GM23338 (cell line): ENCODE measurements at regions not wholly inside any gene's neighbourhood (a gene's known extent, or its start where the extent isn't known, plus 50 kb on each side); places are given as distances from the start of the nearest gene placed in this dataset.

ENCODE experiments used
- ATAC-seq: fragments of 200-7000 bp; cut with Tn5 transposase; 3 replicates; pipeline ENCODE4 v1.9.1; 2020
- DNase-seq: peaks from one replicate; pipeline ENCODE4 v3.0.0-alpha.2; 2015; ENCODE audit warnings: low spot score
- H2AFZ ChIP-seq: fragments of 200-600 bp; sonication (generic); 2 replicates; pipeline ENCODE4 v1.8.0; 2016; ENCODE audit warnings: antibody characterized with exemption, mild to moderate bottlenecking, moderate library complexity
- H3F3A ChIP-seq: fragments of 200-600 bp; sonication (generic); replicated peaks from 2 replicates; pipeline ENCODE4 v1.8.0; 2017; ENCODE audit warnings: antibody characterized with exemption, mixed run types, low read depth
- H3K27ac ChIP-seq: fragments of 200-600 bp; sonication (generic); 2 replicates; pipeline ENCODE4 v1.6.1; 2016; ENCODE audit warnings: low read depth
- H3K27me3 ChIP-seq: fragments of 200-600 bp; sonication (generic); 2 replicates; pipeline ENCODE4 v1.8.0; 2016; ENCODE audit warnings: mild to moderate bottlenecking, mixed run types, moderate library complexity; ENCODE audit not compliant: insufficient read depth
- H3K36me3 ChIP-seq: fragments of 200-600 bp; sonication (generic); 2 replicates; pipeline ENCODE4 v1.8.0; 2016; ENCODE audit warnings: mild to moderate bottlenecking; ENCODE audit not compliant: insufficient read depth
- H3K4me1 ChIP-seq: fragments of 200-600 bp; sonication (generic); 2 replicates; pipeline ENCODE4 v1.8.0; 2016; ENCODE audit warnings: mild to moderate bottlenecking, moderate library complexity; ENCODE audit not compliant: insufficient read depth
- H3K4me2 ChIP-seq: fragments of 200-600 bp; sonication (generic); 2 replicates; pipeline ENCODE4 v1.7.1; 2017; ENCODE audit warnings: mixed run types
- H3K4me3 ChIP-seq: fragments of 200-600 bp; sonication (generic); 2 replicates; pipeline ENCODE4 v1.6.1; 2016; ENCODE audit warnings: mixed run types
- H3K79me2 ChIP-seq: fragments of 200-600 bp; sonication (generic); replicated peaks from 2 replicates; pipeline ENCODE4 v1.8.0; 2017; ENCODE audit warnings: mild to moderate bottlenecking; ENCODE audit not compliant: insufficient read depth
- H3K9me2 ChIP-seq: fragments of 200-600 bp; sonication (generic); 2 replicates; pipeline ENCODE4 v1.8.0; 2017; ENCODE audit not compliant: insufficient read depth
- H4K20me1 ChIP-seq: fragments of 200-600 bp; sonication (generic); replicated peaks from 2 replicates; pipeline ENCODE4 v1.8.0; 2017; ENCODE audit warnings: mild to moderate bottlenecking; ENCODE audit not compliant: insufficient read depth
- H3K27ac Mint-ChIP-seq: 2 replicates; pipeline ENCODE4 v1.8.0; 2020; ENCODE audit warnings: inconsistent platforms, mild to moderate bottlenecking, moderate library complexity, mixed read lengths
- H3K27me3 Mint-ChIP-seq: 3 replicates; pipeline ENCODE4 v1.8.0; 2022; ENCODE audit warnings: low read depth, mild to moderate bottlenecking, moderate library complexity, mixed read lengths, inconsistent platforms; ENCODE audit not compliant: insufficient read depth, poor library complexity
- H3K36me3 Mint-ChIP-seq: 3 replicates; pipeline ENCODE4 v1.8.0; 2021; ENCODE audit warnings: low read depth, mild to moderate bottlenecking, inconsistent platforms, moderate library complexity, mixed read lengths
- H3K4me1 Mint-ChIP-seq: 3 replicates; pipeline ENCODE4 v1.8.0; 2020; ENCODE audit warnings: mild to moderate bottlenecking, inconsistent platforms, mixed read lengths
- H3K4me3 Mint-ChIP-seq: 3 replicates; pipeline ENCODE4 v1.8.0; 2021; ENCODE audit warnings: moderate library complexity, mild to moderate bottlenecking, inconsistent platforms, mixed read lengths
- H3K9me3 Mint-ChIP-seq: 3 replicates; pipeline ENCODE4 v1.8.0; 2020; ENCODE audit warnings: moderate library complexity, mild to moderate bottlenecking, inconsistent platforms, mixed read lengths
- CREB1 ChIP-seq: fragments of 250-450 bp; sonication (Bioruptor Pico); IDR thresholded peaks from 2 replicates; pipeline ENCODE4 v1.5.0; 2020; ENCODE audit warnings: low read depth, mild to moderate bottlenecking, moderate library complexity
- EZH2phosphoT487 ChIP-seq: fragments of 200-600 bp; sonication (generic); IDR thresholded peaks from one replicate; pipeline ENCODE4 v1.8.1; 2018; ENCODE audit warnings: antibody characterized with exemption; ENCODE audit not compliant: unreplicated experiment
- NANOG ChIP-seq: IDR thresholded peaks from 2 replicates; pipeline ENCODE4 v1.6.1; 2016; ENCODE audit warnings: antibody characterized with exemption, borderline replicate concordance
- ZNF114 ChIP-seq: fragments of 250-450 bp; sonication (Bioruptor Pico); IDR thresholded peaks from 2 replicates; pipeline ENCODE4 v1.5.0; 2020; ENCODE audit warnings: mild to moderate bottlenecking, moderate library complexity
- TF ChIP-seq, protein P1 (sequence below): IDR thresholded peaks from one replicate; pipeline ENCODE4 v1.6.1; 2018; ENCODE audit warnings: antibody characterized with exemption; ENCODE audit not compliant: unreplicated experiment
- TF ChIP-seq, protein P2 (sequence below): IDR thresholded peaks from 2 replicates; pipeline ENCODE4 v1.6.1; 2016; ENCODE audit warnings: antibody characterized with exemption
- TF ChIP-seq, protein P3 (sequence below): fragments of 250-450 bp; sonication (Bioruptor Pico); IDR thresholded peaks from 2 replicates; pipeline ENCODE4 v1.5.0; 2020; ENCODE audit warnings: mild to moderate bottlenecking, moderate library complexity

DNA sequence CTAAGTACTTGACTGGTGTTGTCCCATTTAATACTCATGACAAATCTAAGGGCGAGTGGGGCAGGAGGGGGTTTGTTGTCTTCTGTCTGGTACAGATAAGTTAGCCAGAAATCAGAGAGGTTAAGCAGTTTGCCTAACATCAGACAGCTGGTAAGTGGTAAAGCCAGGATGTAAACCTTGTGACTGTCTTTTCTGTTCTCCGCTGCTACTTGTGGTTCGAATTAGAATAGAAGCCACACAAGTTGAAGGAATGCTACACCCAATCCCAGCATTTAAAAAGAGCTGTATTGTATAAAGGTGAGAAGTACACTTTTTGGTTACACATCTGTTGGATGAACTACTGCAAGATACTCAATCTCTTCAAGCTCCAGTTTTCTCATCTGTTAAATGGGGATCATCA, 474.7 kb upstream of the SUCLG2 start (continued):
- TF ChIP-seq, protein P1, sequence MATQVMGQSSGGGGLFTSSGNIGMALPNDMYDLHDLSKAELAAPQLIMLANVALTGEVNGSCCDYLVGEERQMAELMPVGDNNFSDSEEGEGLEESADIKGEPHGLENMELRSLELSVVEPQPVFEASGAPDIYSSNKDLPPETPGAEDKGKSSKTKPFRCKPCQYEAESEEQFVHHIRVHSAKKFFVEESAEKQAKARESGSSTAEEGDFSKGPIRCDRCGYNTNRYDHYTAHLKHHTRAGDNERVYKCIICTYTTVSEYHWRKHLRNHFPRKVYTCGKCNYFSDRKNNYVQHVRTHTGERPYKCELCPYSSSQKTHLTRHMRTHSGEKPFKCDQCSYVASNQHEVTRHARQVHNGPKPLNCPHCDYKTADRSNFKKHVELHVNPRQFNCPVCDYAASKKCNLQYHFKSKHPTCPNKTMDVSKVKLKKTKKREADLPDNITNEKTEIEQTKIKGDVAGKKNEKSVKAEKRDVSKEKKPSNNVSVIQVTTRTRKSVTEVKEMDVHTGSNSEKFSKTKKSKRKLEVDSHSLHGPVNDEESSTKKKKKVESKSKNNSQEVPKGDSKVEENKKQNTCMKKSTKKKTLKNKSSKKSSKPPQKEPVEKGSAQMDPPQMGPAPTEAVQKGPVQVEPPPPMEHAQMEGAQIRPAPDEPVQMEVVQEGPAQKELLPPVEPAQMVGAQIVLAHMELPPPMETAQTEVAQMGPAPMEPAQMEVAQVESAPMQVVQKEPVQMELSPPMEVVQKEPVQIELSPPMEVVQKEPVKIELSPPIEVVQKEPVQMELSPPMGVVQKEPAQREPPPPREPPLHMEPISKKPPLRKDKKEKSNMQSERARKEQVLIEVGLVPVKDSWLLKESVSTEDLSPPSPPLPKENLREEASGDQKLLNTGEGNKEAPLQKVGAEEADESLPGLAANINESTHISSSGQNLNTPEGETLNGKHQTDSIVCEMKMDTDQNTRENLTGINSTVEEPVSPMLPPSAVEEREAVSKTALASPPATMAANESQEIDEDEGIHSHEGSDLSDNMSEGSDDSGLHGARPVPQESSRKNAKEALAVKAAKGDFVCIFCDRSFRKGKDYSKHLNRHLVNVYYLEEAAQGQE, result no peak
- no peak for TF ChIP-seq EZH2phosphoT487
- TF ChIP-seq NANOG, result no peak

DNA sequence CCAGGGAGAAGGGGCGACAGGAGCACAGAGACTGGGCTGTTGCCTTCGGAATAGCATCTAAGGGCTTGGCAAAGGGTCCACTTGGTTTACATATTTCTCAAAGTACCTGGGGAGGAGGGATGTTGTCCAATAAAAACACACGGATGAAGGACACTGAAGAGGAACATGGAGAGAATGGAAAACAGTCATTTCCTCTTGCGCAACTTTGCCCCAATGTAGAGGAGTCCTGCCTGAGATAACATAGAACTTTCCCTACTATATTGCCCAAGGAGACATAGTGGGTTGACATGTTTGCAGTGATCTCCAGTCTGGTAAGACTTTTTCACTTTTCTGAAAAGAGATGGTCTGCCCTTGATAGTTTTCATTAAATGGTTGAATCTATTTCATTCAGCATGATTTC, 468.8 kb upstream of the SUCLG2 start:
- peaks cover 3% of the 10 kb centered on the region; the same call in 1 of the 3 replicates for H3K36me3 Mint-ChIP-seq
- Histone ChIP-seq H4K20me1 (no peaks in the 10 kb centered on the region), H2AFZ (no peak overlapping the region), H3K4me1 (peaks cover 6% of the 10 kb centered on the region; the same call in 1 of the 2 replicates), H3F3A (no peaks in the 10 kb centered on the region), H3K4me3 (no peak overlapping the region), H3K36me3 (no peaks in the 10 kb centered on the region), H3K27ac (no peak overlapping the region), H3K79me2 (no peaks in the 10 kb centered on the region), H3K9me2 (0 out of 2 replicates have a peak, but pooled peaks cover 5% of the 10 kb centered on the region), H3K27me3 (no peaks in the 10 kb centered on the region), H3K4me2 (no peak overlapping the region)
- H3K27ac Mint-ChIP-seq, result no peak overlapping the region
- no peak overlapping the region for H3K4me3 Mint-ChIP-seq
- TF ChIP-seq ZNF114 (CRISPR knock-in tag), result no peak
- TF ChIP-seq, protein P2, sequence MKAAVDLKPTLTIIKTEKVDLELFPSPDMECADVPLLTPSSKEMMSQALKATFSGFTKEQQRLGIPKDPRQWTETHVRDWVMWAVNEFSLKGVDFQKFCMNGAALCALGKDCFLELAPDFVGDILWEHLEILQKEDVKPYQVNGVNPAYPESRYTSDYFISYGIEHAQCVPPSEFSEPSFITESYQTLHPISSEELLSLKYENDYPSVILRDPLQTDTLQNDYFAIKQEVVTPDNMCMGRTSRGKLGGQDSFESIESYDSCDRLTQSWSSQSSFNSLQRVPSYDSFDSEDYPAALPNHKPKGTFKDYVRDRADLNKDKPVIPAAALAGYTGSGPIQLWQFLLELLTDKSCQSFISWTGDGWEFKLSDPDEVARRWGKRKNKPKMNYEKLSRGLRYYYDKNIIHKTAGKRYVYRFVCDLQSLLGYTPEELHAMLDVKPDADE, result no peak
- TF ChIP-seq CREB1 (CRISPR knock-in tag), result no peak
- no peak for TF ChIP-seq NANOG
- TF ChIP-seq, protein P3, sequence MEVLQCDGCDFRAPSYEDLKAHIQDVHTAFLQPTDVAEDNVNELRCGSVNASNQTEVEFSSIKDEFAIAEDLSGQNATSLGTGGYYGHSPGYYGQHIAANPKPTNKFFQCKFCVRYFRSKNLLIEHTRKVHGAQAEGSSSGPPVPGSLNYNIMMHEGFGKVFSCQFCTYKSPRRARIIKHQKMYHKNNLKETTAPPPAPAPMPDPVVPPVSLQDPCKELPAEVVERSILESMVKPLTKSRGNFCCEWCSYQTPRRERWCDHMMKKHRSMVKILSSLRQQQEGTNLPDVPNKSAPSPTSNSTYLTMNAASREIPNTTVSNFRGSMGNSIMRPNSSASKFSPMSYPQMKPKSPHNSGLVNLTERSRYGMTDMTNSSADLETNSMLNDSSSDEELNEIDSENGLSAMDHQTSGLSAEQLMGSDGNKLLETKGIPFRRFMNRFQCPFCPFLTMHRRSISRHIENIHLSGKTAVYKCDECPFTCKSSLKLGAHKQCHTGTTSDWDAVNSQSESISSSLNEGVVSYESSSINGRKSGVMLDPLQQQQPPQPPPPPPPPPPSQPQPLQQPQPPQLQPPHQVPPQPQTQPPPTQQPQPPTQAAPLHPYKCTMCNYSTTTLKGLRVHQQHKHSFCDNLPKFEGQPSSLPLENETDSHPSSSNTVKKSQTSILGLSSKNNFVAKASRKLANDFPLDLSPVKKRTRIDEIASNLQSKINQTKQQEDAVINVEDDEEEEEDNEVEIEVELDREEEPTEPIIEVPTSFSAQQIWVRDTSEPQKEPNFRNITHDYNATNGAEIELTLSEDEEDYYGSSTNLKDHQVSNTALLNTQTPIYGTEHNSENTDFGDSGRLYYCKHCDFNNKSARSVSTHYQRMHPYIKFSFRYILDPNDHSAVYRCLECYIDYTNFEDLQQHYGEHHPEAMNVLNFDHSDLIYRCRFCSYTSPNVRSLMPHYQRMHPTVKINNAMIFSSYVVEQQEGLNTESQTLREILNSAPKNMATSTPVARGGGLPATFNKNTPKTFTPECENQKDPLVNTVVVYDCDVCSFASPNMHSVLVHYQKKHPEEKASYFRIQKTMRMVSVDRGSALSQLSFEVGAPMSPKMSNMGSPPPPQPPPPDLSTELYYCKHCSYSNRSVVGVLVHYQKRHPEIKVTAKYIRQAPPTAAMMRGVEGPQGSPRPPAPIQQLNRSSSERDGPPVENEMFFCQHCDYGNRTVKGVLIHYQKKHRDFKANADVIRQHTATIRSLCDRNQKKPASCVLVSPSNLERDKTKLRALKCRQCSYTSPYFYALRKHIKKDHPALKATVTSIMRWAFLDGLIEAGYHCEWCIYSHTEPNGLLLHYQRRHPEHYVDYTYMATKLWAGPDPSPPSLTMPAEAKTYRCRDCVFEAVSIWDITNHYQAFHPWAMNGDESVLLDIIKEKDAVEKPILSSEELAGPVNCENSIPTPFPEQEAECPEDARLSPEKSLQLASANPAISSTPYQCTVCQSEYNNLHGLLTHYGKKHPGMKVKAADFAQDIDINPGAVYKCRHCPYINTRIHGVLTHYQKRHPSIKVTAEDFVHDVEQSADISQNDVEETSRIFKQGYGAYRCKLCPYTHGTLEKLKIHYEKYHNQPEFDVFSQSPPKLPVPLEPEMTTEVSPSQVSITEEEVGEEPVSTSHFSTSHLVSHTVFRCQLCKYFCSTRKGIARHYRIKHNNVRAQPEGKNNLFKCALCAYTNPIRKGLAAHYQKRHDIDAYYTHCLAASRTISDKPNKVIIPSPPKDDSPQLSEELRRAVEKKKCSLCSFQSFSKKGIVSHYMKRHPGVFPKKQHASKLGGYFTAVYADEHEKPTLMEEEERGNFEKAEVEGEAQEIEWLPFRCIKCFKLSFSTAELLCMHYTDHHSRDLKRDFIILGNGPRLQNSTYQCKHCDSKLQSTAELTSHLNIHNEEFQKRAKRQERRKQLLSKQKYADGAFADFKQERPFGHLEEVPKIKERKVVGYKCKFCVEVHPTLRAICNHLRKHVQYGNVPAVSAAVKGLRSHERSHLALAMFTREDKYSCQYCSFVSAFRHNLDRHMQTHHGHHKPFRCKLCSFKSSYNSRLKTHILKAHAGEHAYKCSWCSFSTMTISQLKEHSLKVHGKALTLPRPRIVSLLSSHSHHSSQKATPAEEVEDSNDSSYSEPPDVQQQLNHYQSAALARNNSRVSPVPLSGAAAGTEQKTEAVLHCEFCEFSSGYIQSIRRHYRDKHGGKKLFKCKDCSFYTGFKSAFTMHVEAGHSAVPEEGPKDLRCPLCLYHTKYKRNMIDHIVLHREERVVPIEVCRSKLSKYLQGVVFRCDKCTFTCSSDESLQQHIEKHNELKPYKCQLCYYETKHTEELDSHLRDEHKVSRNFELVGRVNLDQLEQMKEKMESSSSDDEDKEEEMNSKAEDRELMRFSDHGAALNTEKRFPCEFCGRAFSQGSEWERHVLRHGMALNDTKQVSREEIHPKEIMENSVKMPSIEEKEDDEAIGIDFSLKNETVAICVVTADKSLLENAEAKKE, result no peak
- peaks cover 2% of the 10 kb centered on the region; the same call in 1 of the 3 replicates for H3K4me1 Mint-ChIP-seq
- H3K27me3 Mint-ChIP-seq, result peaks cover 2% of the 10 kb centered on the region
- peaks cover 3% of the 10 kb centered on the region; the same call in 2 of the 3 replicates for H3K9me3 Mint-ChIP-seq
- ATAC-seq (no peak), DNase-seq (no peak)
